ENCODE measurements at regions not wholly inside any gene's neighbourhood (a gene's known extent, or its start where the extent isn't known, plus 50 kb on each side); places are given as distances from the start of the nearest gene placed in this dataset.

- no peak overlapping the region for H3K27ac ChIP-seq
- TF ChIP-seq ZFX (IDR thresholded peaks at IDR 0.05) (no peak), CTCF (conservative IDR thresholded peaks at IDR 0.05) (no peak)
Measured at GRCh38 chr14:95796788-95797187, 79.8 kb upstream of the TUNAR start.

- TF ChIP-seq CTCF (conservative IDR thresholded peaks at IDR 0.05) = no peak
- no peak for TF ChIP-seq ZFX (IDR thresholded peaks at IDR 0.05)
- no peak overlapping the region for H3K27ac ChIP-seq
Measured at GRCh38 chr14:95787941-95788340, 74.0 kb upstream of the TCL1A start.

- TF ChIP-seq CTCF (conservative IDR thresholded peaks at IDR 0.05) (no peak), ZFX (IDR thresholded peaks at IDR 0.05) (no peak)
- no peak overlapping the region for H3K27ac ChIP-seq
Measured at GRCh38 chr14:95786566-95786965, 72.6 kb upstream of the TCL1A start.

GRCh38 chr14:95784137-95784536, 70.2 kb upstream of the TCL1A start:
- H3K27ac ChIP-seq = no peak overlapping the region
- TF ChIP-seq ZFX (IDR thresholded peaks at IDR 0.05) (no peak), CTCF (conservative IDR thresholded peaks at IDR 0.05) (no peak)

- TF ChIP-seq CTCF (conservative IDR thresholded peaks at IDR 0.05) (no peak), ZFX (IDR thresholded peaks at IDR 0.05) (no peak)
- no peak overlapping the region for H3K27ac ChIP-seq
Measured at GRCh38 chr14:95776798-95777534, 63.0 kb upstream of the TCL1A start.

- no peak overlapping the region for H3K27ac ChIP-seq
- TF ChIP-seq CTCF (conservative IDR thresholded peaks at IDR 0.05) (peak; percentile 94), ZFX (IDR thresholded peaks at IDR 0.05) (no peak)
Measured at GRCh38 chr14:95774265-95775160, 60.6 kb upstream of the TCL1A start.

GRCh38 chr14:95770777-95771176, 56.9 kb upstream of the TCL1A start:
- no peak overlapping the region for H3K27ac ChIP-seq
- TF ChIP-seq CTCF (conservative IDR thresholded peaks at IDR 0.05) (no peak), ZFX (IDR thresholded peaks at IDR 0.05) (no peak)

Data from C4-2B (cell line).